Astrocyte of the spinal cord (primary cell): ENCODE measurements at regions not wholly inside any gene's neighbourhood (a gene's known extent, or its start where the extent isn't known, plus 50 kb on each side); places are given as distances from the start of the nearest gene placed in this dataset.

Source experiments
- DNase-seq: peaks from one replicate; pipeline ENCODE4 v3.0.0; 2011; ENCODE audit warnings: low read depth, low spot score
- H3K4me3 ChIP-seq: 2 replicates; pipeline ENCODE4 v1.5.1; 2011; ENCODE audit warnings: low read depth, mild to moderate bottlenecking, low read length, moderate library complexity
- CTCF ChIP-seq: IDR thresholded peaks from 2 replicates; pipeline ENCODE4 v1.5.1; 2012; ENCODE audit warnings: low read depth, mild to moderate bottlenecking, low read length, inconsistent platforms
- in situ Hi-C: cut with HindIII; loops from 2 replicates; pipeline ENCODE4 v1.10.0; 2017; ENCODE audit warnings: low sequenced_read_pairs

GRCh38 chrX:69285401-69285877 lies 120.2 kb upstream of the PJA1 start:
- no peak for DNase-seq
- TF ChIP-seq CTCF: no peak
- peak overlapping the region; percentile 37 for H3K4me3 ChIP-seq
- in situ Hi-C loops: no loop called here

GRCh38 chrX:69284491-69284890 lies 119.2 kb upstream of the PJA1 start:
- no peak overlapping the region for H3K4me3 ChIP-seq
- TF ChIP-seq CTCF: no peak
- in situ Hi-C loops: no loop called here
- DNase-seq: no peak

- no peak for DNase-seq
- H3K4me3 ChIP-seq: no peak overlapping the region
- no peak for TF ChIP-seq CTCF
- in situ Hi-C loops: no loop called here
Measured at GRCh38 chrX:69282893-69283690, 117.8 kb upstream of the PJA1 start.

GRCh38 chrX:69280933-69281332 lies 115.7 kb upstream of the PJA1 start:
- in situ Hi-C loops: no loop called here
- no peak for DNase-seq
- no peak overlapping the region for H3K4me3 ChIP-seq
- TF ChIP-seq CTCF: no peak

- in situ Hi-C loops: no loop called here
- no peak overlapping the region for H3K4me3 ChIP-seq
- no peak for TF ChIP-seq CTCF
- DNase-seq: no peak
Measured at GRCh38 chrX:69279234-69279633, 114.0 kb upstream of the PJA1 start.

- in situ Hi-C loops: no loop called here
- no peak overlapping the region for H3K4me3 ChIP-seq
- TF ChIP-seq CTCF: no peak
- DNase-seq: no peak
Measured at GRCh38 chrX:69278031-69278687, 112.9 kb upstream of the PJA1 start.
